ENCODE measurements at regions not wholly inside any gene's neighbourhood (a gene's known extent, or its start where the extent isn't known, plus 50 kb on each side); places are given as distances from the start of the nearest gene placed in this dataset.

DNA sequence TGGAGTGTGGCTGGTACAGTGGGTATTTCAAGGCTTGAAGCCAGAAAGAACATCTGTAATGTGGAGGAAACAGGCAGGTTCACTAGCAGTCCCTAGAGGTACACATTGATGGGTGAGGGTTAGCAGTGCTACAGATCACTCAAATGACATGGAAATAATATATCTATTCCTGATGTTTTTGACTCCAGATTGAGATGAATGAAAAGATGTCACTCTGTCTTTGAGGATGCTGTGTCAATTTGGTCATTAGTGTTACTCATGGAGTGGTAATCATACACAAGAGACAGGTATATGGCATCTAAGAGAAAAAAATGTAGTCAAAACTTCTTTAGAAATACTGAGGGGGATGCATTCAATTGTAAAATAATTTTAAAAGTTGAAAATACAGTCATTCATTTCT lies 135.1 kb downstream of the ZIC1 start:
- TF ChIP-seq, protein P1, sequence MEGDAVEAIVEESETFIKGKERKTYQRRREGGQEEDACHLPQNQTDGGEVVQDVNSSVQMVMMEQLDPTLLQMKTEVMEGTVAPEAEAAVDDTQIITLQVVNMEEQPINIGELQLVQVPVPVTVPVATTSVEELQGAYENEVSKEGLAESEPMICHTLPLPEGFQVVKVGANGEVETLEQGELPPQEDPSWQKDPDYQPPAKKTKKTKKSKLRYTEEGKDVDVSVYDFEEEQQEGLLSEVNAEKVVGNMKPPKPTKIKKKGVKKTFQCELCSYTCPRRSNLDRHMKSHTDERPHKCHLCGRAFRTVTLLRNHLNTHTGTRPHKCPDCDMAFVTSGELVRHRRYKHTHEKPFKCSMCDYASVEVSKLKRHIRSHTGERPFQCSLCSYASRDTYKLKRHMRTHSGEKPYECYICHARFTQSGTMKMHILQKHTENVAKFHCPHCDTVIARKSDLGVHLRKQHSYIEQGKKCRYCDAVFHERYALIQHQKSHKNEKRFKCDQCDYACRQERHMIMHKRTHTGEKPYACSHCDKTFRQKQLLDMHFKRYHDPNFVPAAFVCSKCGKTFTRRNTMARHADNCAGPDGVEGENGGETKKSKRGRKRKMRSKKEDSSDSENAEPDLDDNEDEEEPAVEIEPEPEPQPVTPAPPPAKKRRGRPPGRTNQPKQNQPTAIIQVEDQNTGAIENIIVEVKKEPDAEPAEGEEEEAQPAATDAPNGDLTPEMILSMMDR (IDR thresholded peaks at IDR 0.05), result no peak
- TF ChIP-seq POLR2A (IDR thresholded peaks at IDR 0.05), result no peak
